ENCODE measurements at regions not wholly inside any gene's neighbourhood (a gene's known extent, or its start where the extent isn't known, plus 50 kb on each side); places are given as distances from the start of the nearest gene placed in this dataset.
"Not testable (repeated sequence)": the region's sequence is repeated elsewhere in the genome, so short reads cannot be mapped to it uniquely, and the experiment has no call there.

DNA sequence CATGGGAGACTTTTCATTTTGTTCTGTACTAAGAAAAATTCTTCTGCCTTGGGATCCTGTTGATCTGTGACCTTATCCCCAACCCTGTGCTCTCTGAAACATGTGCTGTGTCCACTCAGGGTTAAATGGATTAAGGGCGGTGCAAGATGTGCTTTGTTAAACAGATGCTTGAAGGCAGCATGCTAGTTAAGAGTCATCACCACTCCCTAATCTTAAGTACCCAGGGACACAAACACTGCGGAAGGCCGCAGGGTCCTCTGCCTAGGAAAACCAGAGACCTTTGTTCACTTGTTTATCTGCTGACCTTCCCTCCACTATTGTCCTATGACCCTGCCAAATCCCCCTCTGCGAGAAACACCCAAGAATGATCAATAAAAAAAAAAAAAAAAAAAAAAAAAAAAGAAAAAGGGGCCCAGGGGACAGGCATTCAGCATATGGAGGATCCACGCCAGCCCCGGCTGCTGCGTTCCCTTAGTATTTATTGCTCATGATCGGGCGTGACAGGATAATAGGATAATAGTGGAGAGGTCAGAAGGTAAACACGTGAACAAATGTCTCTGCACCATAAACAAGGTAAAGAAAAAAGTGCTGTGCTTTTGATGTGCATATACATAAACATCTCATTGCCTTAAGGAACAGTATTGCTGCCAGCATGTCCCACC, 113.7 kb upstream of the ZNF92 start:
- DNase-seq (ENCODE audit: low spot score); intact Hi-C loops (cut with DNase I): not testable (repeated sequence)

- DNase-seq (ENCODE audit: low spot score), result no peak
- intact Hi-C loops (cut with DNase I), result no loop called here
Measured at GRCh38 chr7:65254061-65254460, 119.6 kb upstream of the ZNF92 start.

GRCh38 chr7:65251851-65252620, 121.6 kb upstream of the ZNF92 start:
- intact Hi-C loops (cut with DNase I), result no loop called here
- DNase-seq (ENCODE audit: low spot score), result no peak

- intact Hi-C loops (cut with DNase I), result no loop called here
- DNase-seq (ENCODE audit: low spot score), result no peak
Measured at GRCh38 chr7:65250697-65251395, 122.8 kb upstream of the ZNF92 start.

DNA sequence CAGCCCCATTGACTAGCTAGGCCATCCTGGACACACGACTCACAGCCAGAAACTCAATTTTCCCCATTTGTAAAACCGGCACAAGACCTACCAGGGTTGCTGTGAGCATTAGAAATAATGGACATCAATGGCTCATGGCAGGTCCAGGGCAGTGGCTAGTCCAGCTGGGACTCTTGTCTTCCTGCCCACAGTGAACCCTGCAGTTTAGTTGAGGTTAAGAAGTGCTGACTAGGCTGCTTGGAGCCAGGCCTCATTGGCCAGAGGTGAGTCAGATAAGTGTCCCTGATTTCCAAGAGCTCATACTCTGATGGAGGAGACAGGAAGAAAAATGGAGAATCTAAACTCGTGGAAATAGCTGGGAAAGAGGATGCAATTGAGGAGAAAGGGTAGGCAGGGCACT, 123.4 kb upstream of the ZNF92 start:
- intact Hi-C loops (cut with DNase I), result no loop called here
- no peak for DNase-seq (ENCODE audit: low spot score)

DNA sequence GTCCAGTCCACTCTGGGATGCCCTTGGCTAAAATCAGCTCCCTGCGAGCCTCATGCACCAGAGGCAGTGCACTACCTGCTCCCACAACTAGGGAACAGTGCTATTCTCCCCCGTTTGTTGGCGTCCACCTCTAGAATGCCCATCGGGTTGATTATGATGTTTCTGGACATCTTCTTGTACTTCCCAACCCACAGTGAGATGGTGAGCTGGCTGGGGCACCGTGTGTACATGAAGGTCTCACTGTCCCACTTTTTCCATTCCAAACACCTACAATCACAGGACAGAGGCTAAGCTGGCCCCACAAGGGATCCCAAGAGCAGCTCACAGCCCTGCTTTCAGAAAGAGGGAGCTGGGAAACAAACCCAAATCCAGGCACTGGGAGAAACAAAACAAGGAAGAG, 126.2 kb upstream of the ZNF92 start:
- intact Hi-C loops (cut with DNase I), result no loop called here

DNA sequence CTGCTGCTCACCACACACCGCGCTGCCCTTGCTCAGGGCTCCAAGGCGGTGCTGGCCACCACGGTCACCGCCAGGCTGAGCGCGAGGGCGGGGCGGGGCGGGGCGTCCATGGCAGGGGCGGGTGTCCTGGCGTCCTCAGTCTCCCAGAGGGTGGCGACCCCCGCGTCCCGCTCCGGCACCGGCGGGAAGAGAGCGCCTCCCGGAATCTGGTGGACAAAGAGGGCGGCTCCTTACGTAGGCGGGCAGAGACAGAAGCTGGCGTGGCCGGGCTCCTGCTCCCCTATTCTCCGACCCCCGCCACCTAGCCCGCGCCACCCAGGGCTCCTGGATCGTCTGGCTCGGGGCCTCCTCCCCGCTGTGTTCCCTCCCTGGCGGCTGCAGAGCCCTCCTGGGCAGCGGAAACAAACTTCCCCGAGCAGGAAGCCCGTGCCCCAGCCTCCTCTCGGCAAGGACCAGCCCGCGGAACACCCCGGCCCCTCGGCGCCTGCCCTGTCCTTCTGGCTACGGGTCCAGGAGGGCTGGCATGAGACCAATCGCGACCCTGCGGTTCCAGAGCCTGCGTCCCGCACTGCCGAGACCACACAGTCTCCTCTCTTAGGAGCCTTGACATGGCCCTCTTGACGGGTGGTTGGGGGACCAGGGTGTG, 133.8 kb upstream of the ZNF92 start:
- intact Hi-C loops (cut with DNase I), result no loop called here
- no peak for DNase-seq (ENCODE audit: low spot score)

More for the DNA sequence above, 126.2 kb upstream of the ZNF92 start:
- no peak for DNase-seq (ENCODE audit: low spot score)

GRCh38 chr7:65239324-65239706, 134.3 kb upstream of the ZNF92 start:
- no peak for DNase-seq (ENCODE audit: low spot score)
- intact Hi-C loops (cut with DNase I), result no loop called here

- intact Hi-C loops (cut with DNase I), result no loop called here
- DNase-seq (ENCODE audit: low spot score), result no peak
Measured at GRCh38 chr7:65238785-65239184, 134.9 kb upstream of the ZNF92 start.

- intact Hi-C loops (cut with DNase I), result no loop called here
- no peak for DNase-seq (ENCODE audit: low spot score)
Measured at GRCh38 chr7:65235586-65235985, 138.1 kb upstream of the ZNF92 start.

GRCh38 chr7:65233409-65234034, 140.1 kb upstream of the ZNF92 start:
- no peak for DNase-seq (ENCODE audit: low spot score)
- intact Hi-C loops (cut with DNase I), result no loop called here

- intact Hi-C loops (cut with DNase I), result no loop called here
- no peak for DNase-seq (ENCODE audit: low spot score)
Measured at GRCh38 chr7:65230231-65230630, 143.4 kb upstream of the ZNF92 start.

DNA sequence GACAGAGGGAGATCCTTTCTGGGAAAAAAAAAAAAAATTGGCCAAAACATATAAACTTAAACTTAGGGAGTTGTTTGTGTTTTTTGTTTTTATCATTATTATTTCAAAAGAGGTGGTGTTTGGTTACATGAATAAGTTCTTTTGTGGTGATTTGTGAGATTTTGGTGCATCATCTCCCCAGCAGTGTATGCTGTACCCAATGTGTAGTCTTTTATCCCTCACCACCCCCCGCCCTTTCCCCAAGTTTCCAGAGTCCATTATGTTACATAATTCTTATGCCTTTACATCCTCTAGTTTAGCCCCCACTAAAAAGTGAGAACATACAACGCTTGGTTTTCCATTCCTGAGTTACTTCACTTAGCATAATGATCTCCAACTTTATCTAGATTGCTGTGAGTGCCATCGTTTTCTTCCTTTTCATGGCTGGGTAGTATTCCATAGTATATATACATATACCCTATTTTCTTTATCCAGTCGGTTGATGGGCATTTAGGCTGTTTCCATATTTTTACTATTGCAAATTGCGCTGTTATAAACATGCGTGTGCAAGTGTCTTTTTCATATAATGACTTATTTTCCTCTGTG, 148.1 kb upstream of the ZNF92 start:
- DNase-seq (ENCODE audit: low spot score), result no peak
- intact Hi-C loops (cut with DNase I), result no loop called here

GRCh38 chr7:65222655-65223054, 151.0 kb upstream of the ZNF92 start:
- no peak for DNase-seq (ENCODE audit: low spot score)
- intact Hi-C loops (cut with DNase I), result no loop called here

DNA sequence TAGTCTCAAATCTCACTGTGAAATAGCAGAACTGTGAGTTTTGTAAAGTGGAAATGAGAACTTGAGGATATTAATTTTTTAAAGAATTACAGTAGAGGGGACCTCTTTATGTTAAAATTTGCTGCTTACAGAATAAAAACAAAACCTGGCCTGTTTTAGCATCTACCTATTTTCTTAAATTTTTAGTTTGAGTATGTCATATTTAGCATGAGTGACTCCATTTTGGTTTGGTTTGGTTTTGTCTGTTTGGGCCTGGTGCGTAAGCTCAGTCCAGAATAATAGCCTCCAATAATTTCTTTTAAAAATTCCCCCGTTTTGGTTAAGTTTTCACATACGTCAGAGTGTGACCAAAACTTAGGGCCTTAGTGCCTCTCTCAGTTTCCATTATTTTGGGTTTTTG, 152.0 kb upstream of the ZNF92 start:
- intact Hi-C loops (cut with DNase I), result no loop called here
- no peak for DNase-seq (ENCODE audit: low spot score)

DNA sequence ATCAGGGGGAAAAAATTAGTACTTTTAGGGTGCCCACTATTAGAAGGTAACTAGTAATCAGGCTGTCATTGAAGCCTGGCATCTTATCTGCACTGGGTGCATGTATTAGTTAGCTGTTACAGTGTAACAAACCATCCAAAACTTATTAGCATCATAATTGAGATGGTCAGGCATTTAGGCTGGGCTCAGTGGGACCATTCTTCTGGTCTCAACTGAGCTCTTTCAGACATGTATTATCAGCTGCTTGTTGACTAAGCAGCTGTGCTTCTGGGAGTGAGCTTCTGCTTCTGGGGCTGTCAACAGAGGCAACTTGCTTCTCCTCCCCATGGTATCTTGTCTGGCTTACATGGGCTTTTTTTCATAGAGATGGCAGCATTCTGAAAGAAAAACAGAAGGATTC, 154.0 kb upstream of the ZNF92 start:
- DNase-seq (ENCODE audit: low spot score), result no peak
- intact Hi-C loops (cut with DNase I), result loop anchor here (5.0 kb wide), 1 partner anchor 88 kb away; no protein-coding TSS in a partner anchor

GRCh38 chr7:65216469-65216868, 157.2 kb upstream of the ZNF92 start:
- intact Hi-C loops (cut with DNase I), result loop anchor here (5.0 kb wide), 1 partner anchor 91 kb away; no protein-coding TSS in a partner anchor
- no peak for DNase-seq (ENCODE audit: low spot score)

- intact Hi-C loops (cut with DNase I); DNase-seq (ENCODE audit: low spot score): not testable (repeated sequence)
Measured at GRCh38 chr7:65213260-65213659, 160.4 kb upstream of the ZNF92 start.

DNA sequence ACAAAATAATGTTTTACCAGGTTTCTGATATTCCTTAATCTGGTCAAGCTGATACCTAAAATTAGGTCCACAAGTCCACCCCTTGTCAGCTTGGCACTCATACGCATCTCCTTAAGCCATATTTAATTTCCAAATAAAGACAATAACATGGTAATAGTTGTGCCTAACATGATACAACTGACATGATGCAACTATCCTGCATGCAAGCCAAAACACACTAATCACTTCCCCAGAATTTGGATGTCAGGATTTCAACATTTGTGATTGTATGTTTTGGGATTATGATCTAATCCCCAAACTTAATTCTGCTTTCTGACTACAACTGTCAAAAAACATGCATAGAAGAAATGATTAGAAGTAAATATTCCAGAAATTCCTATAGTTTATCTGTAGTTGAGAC, 174.4 kb upstream of the ZNF92 start:
- intact Hi-C loops (cut with DNase I); DNase-seq (ENCODE audit: low spot score): not testable (repeated sequence)

Measured in cardiac septum (tissue), 1 donor.